Choroid plexus epithelial cell (primary cell): ENCODE measurements at regions not wholly inside any gene's neighbourhood (a gene's known extent, or its start where the extent isn't known, plus 50 kb on each side); places are given as distances from the start of the nearest gene placed in this dataset.
A peak's percentile ranks its signal among the peaks of the same experiment; 100 is the strongest.

Source experiments
- DNase-seq: peaks from one replicate; pipeline ENCODE4 v3.0.0-alpha.2; 2010; ENCODE audit warnings: low read depth
- H3K4me3 ChIP-seq: 2 replicates; pipeline ENCODE4 v1.5.1; 2011; ENCODE audit warnings: low read depth, mild to moderate bottlenecking, control low read depth, low read length, moderate library complexity
- CTCF ChIP-seq: conservative IDR thresholded peaks from 2 replicates; pipeline ENCODE4 v1.5.1; 2011; ENCODE audit warnings: low read depth, mild to moderate bottlenecking, control low read depth, inconsistent platforms, low read length, moderate library complexity

GRCh38 chr6:44044940-44045671 lies 82.1 kb downstream of the MRPL14 start:
- H3K4me3 ChIP-seq = no peak overlapping the region
- no peak for TF ChIP-seq CTCF
- no peak for DNase-seq

- peak; percentile 81 for DNase-seq
- H3K4me3 ChIP-seq = no peak overlapping the region
- TF ChIP-seq CTCF = no peak
These were observed 83.1 kb downstream of the MRPL14 start for GRCh38 chr6:44044154-44044539.

DNA sequence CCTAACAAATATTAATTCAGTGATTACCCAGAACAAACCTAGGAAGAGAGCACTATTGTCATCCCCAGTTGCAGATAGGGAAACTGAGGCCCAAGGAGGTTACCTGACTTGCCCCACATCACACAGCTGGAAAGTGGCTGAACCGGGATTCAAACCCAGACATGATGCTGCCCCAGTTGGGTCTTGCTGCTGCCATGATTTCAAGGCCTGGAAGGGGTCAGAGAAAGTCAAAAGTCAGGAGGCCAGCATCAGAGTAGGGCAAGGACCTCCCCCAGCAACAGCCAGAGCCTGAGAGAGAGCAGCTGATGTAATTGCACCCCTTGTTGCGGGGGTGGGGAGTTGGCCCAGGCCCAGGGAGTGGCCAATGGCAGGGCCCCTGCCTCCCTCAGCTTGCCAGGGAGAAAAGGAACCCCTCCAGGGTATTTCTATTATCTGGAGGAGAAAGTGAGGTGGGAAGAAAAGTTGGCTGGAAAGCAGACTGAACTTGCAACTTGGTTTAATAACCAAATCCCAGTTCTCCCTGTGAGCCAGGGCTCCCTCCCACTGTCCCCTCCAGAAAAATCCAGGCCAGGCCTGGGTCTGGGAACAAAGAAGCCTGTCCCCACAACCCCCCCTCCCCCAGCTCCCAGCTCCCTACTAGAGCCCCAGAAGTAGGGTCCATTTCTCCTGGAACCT lies 83.6 kb downstream of the MRPL14 start:
- DNase-seq = no peak
- H3K4me3 ChIP-seq = no peak overlapping the region

GRCh38 chr6:44042989-44043478 lies 84.2 kb downstream of the MRPL14 start:
- TF ChIP-seq CTCF = no peak
- H3K4me3 ChIP-seq = no peak overlapping the region
- DNase-seq = no peak

More for the DNA sequence above, 83.6 kb downstream of the MRPL14 start:
- no peak for TF ChIP-seq CTCF

DNA sequence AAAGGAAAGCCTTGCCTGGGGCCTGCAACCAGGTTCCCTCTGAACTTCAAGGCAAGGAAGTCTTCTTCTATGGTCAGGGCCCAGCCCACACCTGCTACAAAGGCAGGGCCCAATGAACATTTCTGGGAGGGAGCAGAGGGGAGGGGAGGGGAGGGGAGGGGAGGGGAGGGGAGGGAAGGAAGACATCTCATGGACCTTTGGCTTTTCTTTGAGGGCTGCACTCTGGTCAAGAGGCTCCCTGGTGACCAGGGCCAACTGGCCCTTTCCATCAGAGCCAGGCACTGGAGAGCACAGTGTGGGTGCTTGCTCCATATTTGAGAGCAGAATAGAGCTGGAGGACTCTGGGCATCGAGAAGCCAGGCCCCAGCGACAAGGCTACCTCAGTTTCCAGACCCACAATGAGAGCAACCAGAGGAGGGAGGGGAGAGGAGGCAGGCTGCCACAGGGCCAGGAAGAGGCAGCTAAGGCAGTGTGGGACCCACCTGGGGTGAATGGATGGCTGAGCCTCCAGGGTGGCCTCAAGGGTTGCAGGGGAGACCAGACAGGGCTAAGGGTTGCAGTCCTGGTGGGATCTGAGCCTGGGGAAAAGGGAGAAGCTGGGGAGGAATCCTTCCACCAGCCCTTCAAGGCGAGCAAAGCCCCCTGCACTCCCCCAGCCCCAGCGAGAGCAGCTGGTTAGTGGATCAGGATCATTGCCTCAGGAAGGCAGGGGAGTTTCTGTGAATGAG lies 84.8 kb downstream of the MRPL14 start:
- no peak overlapping the region for H3K4me3 ChIP-seq
- TF ChIP-seq CTCF = no peak
- DNase-seq = no peak

- no peak for TF ChIP-seq CTCF
- peak; percentile 96 for DNase-seq
These were observed 85.6 kb downstream of the MRPL14 start for GRCh38 chr6:44041461-44042260.

More at GRCh38 chr6:44041461-44042260, 85.6 kb downstream of the MRPL14 start:
- no peak overlapping the region for H3K4me3 ChIP-seq
